ENCODE measurements at regions not wholly inside any gene's neighbourhood (a gene's known extent, or its start where the extent isn't known, plus 50 kb on each side); places are given as distances from the start of the nearest gene placed in this dataset.

DNA sequence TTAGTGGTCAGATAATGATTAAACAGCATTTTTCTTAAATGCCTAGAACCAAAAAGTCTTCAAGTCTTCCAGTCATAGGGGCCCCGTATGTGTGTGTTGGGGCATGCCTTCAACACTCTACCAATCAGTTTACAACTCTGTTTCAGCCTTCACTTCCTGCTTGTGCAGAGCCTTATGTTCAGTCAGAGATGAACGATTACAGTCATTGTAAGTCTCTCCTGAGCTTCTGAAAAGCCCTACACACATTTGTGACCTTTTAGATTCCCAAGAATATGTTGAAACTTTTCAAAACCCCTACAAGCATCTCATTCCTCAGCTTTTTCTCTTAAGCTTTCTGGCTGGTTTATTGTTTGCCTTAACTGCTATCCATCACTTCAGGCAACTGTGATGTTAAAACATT lies 591.2 kb downstream of the ZNF674 start:
- TF ChIP-seq, protein P1, sequence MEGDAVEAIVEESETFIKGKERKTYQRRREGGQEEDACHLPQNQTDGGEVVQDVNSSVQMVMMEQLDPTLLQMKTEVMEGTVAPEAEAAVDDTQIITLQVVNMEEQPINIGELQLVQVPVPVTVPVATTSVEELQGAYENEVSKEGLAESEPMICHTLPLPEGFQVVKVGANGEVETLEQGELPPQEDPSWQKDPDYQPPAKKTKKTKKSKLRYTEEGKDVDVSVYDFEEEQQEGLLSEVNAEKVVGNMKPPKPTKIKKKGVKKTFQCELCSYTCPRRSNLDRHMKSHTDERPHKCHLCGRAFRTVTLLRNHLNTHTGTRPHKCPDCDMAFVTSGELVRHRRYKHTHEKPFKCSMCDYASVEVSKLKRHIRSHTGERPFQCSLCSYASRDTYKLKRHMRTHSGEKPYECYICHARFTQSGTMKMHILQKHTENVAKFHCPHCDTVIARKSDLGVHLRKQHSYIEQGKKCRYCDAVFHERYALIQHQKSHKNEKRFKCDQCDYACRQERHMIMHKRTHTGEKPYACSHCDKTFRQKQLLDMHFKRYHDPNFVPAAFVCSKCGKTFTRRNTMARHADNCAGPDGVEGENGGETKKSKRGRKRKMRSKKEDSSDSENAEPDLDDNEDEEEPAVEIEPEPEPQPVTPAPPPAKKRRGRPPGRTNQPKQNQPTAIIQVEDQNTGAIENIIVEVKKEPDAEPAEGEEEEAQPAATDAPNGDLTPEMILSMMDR (IDR thresholded peaks at IDR 0.05): no peak
- no peak for TF ChIP-seq POLR2A (IDR thresholded peaks at IDR 0.05)
